ENCODE measurements at regions not wholly inside any gene's neighbourhood (a gene's known extent, or its start where the extent isn't known, plus 50 kb on each side); places are given as distances from the start of the nearest gene placed in this dataset.

DNA sequence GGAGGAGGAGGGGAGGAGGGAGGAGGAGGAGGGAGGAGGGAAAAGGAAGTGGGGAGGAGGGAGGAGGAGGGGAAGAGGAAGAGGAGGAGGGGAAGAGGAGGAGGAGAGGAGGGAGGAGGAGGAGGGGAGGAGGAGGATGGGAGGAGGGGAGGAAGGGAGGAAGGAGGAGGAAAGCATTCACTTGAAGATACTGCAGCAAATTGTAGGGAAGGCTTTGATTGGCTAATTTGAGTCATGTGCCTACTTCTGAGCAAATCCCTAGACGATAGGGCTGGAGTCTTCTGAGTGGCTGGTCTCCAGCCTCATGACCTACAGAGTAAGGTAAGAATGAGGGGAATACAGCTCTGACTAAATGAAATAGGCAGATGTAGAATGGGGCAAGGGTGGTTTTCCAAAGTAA is 783.2 kb upstream of the RBFOX1 start:
- TF ChIP-seq GLI4 (tag by site-specific recombination; IDR thresholded peaks at IDR 0.05) (no peak), ZNF558 (tag by site-specific recombination; IDR thresholded peaks at IDR 0.05) (no peak), ZNF24 (tag by site-specific recombination; IDR thresholded peaks at IDR 0.05) (no peak), ZNF777 (tag by site-specific recombination; IDR thresholded peaks at IDR 0.05; ENCODE audit: borderline replicate concordance) (no peak), BCL11B (tag by site-specific recombination; IDR thresholded peaks at IDR 0.05; ENCODE audit: low read depth) (no peak), KLF16 (tag by site-specific recombination; IDR thresholded peaks at IDR 0.05) (no peak), ZNF354C (tag by site-specific recombination; IDR thresholded peaks at IDR 0.05; ENCODE audit: borderline replicate concordance, low read depth) (no peak), ZNF239 (tag by site-specific recombination; IDR thresholded peaks at IDR 0.05) (no peak)
- TF ChIP-seq, protein P1, sequence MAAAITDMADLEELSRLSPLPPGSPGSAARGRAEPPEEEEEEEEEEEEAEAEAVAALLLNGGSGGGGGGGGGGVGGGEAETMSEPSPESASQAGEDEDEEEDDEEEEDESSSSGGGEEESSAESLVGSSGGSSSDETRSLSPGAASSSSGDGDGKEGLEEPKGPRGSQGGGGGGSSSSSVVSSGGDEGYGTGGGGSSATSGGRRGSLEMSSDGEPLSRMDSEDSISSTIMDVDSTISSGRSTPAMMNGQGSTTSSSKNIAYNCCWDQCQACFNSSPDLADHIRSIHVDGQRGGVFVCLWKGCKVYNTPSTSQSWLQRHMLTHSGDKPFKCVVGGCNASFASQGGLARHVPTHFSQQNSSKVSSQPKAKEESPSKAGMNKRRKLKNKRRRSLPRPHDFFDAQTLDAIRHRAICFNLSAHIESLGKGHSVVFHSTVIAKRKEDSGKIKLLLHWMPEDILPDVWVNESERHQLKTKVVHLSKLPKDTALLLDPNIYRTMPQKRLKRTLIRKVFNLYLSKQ (tag by site-specific recombination; IDR thresholded peaks at IDR 0.05; ENCODE audit: borderline replicate concordance): no peak
- TF ChIP-seq, protein P2, sequence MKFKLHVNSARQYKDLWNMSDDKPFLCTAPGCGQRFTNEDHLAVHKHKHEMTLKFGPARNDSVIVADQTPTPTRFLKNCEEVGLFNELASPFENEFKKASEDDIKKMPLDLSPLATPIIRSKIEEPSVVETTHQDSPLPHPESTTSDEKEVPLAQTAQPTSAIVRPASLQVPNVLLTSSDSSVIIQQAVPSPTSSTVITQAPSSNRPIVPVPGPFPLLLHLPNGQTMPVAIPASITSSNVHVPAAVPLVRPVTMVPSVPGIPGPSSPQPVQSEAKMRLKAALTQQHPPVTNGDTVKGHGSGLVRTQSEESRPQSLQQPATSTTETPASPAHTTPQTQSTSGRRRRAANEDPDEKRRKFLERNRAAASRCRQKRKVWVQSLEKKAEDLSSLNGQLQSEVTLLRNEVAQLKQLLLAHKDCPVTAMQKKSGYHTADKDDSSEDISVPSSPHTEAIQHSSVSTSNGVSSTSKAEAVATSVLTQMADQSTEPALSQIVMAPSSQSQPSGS (tag by site-specific recombination; IDR thresholded peaks at IDR 0.05; ENCODE audit: low read depth): no peak
- TF ChIP-seq, protein P3, sequence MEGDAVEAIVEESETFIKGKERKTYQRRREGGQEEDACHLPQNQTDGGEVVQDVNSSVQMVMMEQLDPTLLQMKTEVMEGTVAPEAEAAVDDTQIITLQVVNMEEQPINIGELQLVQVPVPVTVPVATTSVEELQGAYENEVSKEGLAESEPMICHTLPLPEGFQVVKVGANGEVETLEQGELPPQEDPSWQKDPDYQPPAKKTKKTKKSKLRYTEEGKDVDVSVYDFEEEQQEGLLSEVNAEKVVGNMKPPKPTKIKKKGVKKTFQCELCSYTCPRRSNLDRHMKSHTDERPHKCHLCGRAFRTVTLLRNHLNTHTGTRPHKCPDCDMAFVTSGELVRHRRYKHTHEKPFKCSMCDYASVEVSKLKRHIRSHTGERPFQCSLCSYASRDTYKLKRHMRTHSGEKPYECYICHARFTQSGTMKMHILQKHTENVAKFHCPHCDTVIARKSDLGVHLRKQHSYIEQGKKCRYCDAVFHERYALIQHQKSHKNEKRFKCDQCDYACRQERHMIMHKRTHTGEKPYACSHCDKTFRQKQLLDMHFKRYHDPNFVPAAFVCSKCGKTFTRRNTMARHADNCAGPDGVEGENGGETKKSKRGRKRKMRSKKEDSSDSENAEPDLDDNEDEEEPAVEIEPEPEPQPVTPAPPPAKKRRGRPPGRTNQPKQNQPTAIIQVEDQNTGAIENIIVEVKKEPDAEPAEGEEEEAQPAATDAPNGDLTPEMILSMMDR (tag by site-specific recombination; IDR thresholded peaks at IDR 0.05): no peak
- TF ChIP-seq, protein P4, sequence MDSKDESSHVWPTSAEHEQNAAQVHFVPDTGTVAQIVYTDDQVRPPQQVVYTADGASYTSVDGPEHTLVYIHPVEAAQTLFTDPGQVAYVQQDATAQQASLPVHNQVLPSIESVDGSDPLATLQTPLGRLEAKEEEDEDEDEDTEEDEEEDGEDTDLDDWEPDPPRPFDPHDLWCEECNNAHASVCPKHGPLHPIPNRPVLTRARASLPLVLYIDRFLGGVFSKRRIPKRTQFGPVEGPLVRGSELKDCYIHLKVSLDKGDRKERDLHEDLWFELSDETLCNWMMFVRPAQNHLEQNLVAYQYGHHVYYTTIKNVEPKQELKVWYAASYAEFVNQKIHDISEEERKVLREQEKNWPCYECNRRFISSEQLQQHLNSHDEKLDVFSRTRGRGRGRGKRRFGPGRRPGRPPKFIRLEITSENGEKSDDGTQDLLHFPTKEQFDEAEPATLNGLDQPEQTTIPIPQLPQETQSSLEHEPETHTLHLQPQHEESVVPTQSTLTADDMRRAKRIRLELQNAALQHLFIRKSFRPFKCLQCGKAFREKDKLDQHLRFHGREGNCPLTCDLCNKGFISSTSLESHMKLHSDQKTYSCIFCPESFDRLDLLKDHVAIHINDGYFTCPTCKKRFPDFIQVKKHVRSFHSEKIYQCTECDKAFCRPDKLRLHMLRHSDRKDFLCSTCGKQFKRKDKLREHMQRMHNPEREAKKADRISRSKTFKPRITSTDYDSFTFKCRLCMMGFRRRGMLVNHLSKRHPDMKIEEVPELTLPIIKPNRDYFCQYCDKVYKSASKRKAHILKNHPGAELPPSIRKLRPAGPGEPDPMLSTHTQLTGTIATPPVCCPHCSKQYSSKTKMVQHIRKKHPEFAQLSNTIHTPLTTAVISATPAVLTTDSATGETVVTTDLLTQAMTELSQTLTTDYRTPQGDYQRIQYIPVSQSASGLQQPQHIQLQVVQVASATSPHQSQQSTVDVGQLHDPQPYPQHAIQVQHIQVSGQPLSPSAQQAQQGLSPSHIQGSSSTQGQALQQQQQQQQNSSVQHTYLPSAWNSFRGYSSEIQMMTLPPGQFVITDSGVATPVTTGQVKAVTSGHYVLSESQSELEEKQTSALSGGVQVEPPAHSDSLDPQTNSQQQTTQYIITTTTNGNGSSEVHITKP (tag by site-specific recombination; IDR thresholded peaks at IDR 0.05): no peak
- TF ChIP-seq, protein P5, sequence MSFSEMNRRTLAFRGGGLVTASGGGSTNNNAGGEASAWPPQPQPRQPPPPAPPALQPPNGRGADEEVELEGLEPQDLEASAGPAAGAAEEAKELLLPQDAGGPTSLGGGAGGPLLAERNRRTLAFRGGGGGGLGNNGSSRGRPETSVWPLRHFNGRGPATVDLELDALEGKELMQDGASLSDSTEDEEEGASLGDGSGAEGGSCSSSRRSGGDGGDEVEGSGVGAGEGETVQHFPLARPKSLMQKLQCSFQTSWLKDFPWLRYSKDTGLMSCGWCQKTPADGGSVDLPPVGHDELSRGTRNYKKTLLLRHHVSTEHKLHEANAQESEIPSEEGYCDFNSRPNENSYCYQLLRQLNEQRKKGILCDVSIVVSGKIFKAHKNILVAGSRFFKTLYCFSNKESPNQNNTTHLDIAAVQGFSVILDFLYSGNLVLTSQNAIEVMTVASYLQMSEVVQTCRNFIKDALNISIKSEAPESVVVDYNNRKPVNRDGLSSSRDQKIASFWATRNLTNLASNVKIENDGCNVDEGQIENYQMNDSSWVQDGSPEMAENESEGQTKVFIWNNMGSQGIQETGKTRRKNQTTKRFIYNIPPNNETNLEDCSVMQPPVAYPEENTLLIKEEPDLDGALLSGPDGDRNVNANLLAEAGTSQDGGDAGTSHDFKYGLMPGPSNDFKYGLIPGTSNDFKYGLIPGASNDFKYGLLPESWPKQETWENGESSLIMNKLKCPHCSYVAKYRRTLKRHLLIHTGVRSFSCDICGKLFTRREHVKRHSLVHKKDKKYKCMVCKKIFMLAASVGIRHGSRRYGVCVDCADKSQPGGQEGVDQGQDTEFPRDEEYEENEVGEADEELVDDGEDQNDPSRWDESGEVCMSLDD (tag by site-specific recombination; IDR thresholded peaks at IDR 0.05): no peak

Measured in HEK293 (cell line).